ENCODE measurements at regions not wholly inside any gene's neighbourhood (a gene's known extent, or its start where the extent isn't known, plus 50 kb on each side); places are given as distances from the start of the nearest gene placed in this dataset.

- H3K27me3 ChIP-seq (ENCODE audit: insufficient read depth, low read length), result no peaks in the 10 kb centered on the region
- H3K36me3 Mint-ChIP-seq (ENCODE audit: insufficient read depth in 1 of 3, low read depth in 3 of 3), result peaks cover 0 to 3% (median 0%) of the 10 kb centered on the region in 3 experiments; a peak in 2 of 7 replicates
- H2BK15ac ChIP-seq (ENCODE audit: low read depth, low read length), result no peak overlapping the region
- peaks cover 2 to 4% of the 10 kb centered on the region in 2 experiments; a peak in 2 of 5 replicates for H3K9me3 Mint-ChIP-seq
- no peak overlapping the region for H3K56ac ChIP-seq (ENCODE audit: insufficient read length, low read depth, low read length)
- no peaks in the 10 kb centered on the region for H3K79me1 ChIP-seq (ENCODE audit: insufficient read depth, low read depth, low read length, poor library complexity, severe bottlenecking)
- no peak overlapping the region for H3K9ac ChIP-seq (ENCODE audit: extremely low read depth, insufficient read length, low read length)
- no peak for DNase-seq
- H3K27me3 Mint-ChIP-seq (ENCODE audit: low read depth), result no peaks in the 10 kb centered on the region
- H3K18ac ChIP-seq (ENCODE audit: insufficient read length, low read depth, low read length), result no peak overlapping the region
- H3K79me2 ChIP-seq (ENCODE audit: insufficient read depth, low read length), result no peaks in the 10 kb centered on the region
- no peak overlapping the region for H4K91ac ChIP-seq (ENCODE audit: insufficient read length, low read depth, low read length)
- H2BK12ac ChIP-seq (ENCODE audit: insufficient read length, low read depth, low read length), result no peak overlapping the region
- H2BK120ac ChIP-seq (ENCODE audit: low read depth, low read length, poor library complexity, severe bottlenecking), result no peak overlapping the region
- H3K4ac ChIP-seq (ENCODE audit: low read depth, low read length), result no peak overlapping the region
- no peak overlapping the region for H2AFZ ChIP-seq (ENCODE audit: low read length)
- H3K4me3 Mint-ChIP-seq, result no peak overlapping the region
- no peak overlapping the region for H4K5ac ChIP-seq (ENCODE audit: insufficient read length, low read depth, low read length)
- no peak overlapping the region for H2BK5ac ChIP-seq (ENCODE audit: insufficient read length, low read length)
- WGBS (ENCODE audit: extremely low coverage, insufficient read length, low lambda C conversion rate), result no CpG with 5 or more reads among the region's 4 CpGs
- H3K4me2 ChIP-seq (ENCODE audit: insufficient read depth, insufficient read length, low read length), result no peak overlapping the region
- H3K27ac Mint-ChIP-seq, result no peak overlapping the region; a peak in 1 of 7 replicates
- H3K9me3 ChIP-seq (ENCODE audit: control insufficient read depth, low read depth, low read length), result no peaks in the 10 kb centered on the region
- H3K23me2 ChIP-seq (ENCODE audit: insufficient read length, low read depth, low read length, poor library complexity, severe bottlenecking), result no peaks in the 10 kb centered on the region
- H3T11ph ChIP-seq (ENCODE audit: low read length), result no peak overlapping the region
- no peak overlapping the region for H4K8ac ChIP-seq (replicated peaks; ENCODE audit: insufficient read length, low read depth, low read length)
- H2AK5ac ChIP-seq (ENCODE audit: insufficient read length, low read length), result no peak overlapping the region
- no peaks in the 10 kb centered on the region for H4K20me1 ChIP-seq (ENCODE audit: control insufficient read depth, insufficient read depth, insufficient read length)
- H3K23ac ChIP-seq (ENCODE audit: insufficient read length, low read depth, low read length), result no peak overlapping the region
- H3K27ac ChIP-seq (ENCODE audit: insufficient read length, low read depth, low read length), result no peak overlapping the region
- no peaks in the 10 kb centered on the region for H3K4me1 Mint-ChIP-seq
- no peak for TF ChIP-seq CTCF (conservative IDR thresholded peaks at IDR 0.05)
- no peaks in the 10 kb centered on the region for H3K4me1 ChIP-seq (ENCODE audit: insufficient read depth, low read length)
- no peak overlapping the region for H3K14ac ChIP-seq (ENCODE audit: insufficient read depth, low read length)
- no peak overlapping the region for H2BK20ac ChIP-seq (ENCODE audit: low read depth, low read length, poor library complexity, severe bottlenecking)
Observed at GRCh38 chr1:238233966-238234365, 343.2 kb upstream of the ZP4 start.
